Stimulated activated effector memory CD8-positive, alpha-beta T cell treated with anti-CD3 and anti-CD28 coated beads, Interleukin-12 subunit alpha, Interleukin-12 subunit beta, amount 100 ng/mL, for 72 hours (primary cell): ENCODE measurements at regions not wholly inside any gene's neighbourhood (a gene's known extent, or its start where the extent isn't known, plus 50 kb on each side); places are given as distances from the start of the nearest gene placed in this dataset.

Experiments
- ATAC-seq: fragments of 150-1000 bp; cut with Tn5 transposase; 2 replicates; pipeline ENCODE4 v1.10.0; 2021
- DNase-seq, 2 donors: peaks; one replicate each; pipeline ENCODE4 v3.0.0; 2021 to 2022; ENCODE audit warnings: low spot score in 2 of 2
- H3K27ac Mint-ChIP-seq: one replicate; pipeline ENCODE4 v1.8.0; 2022; ENCODE audit warnings: mild to moderate bottlenecking, mixed read lengths
- H3K36me3 Mint-ChIP-seq: one replicate; pipeline ENCODE4 v1.8.0; 2022; ENCODE audit warnings: mild to moderate bottlenecking, mixed read lengths
- H3K4me1 Mint-ChIP-seq: one replicate; pipeline ENCODE4 v1.8.0; 2022; ENCODE audit warnings: mixed read lengths
- H3K4me3 Mint-ChIP-seq: one replicate; pipeline ENCODE4 v1.8.0; 2022; ENCODE audit warnings: mild to moderate bottlenecking, mixed read lengths
- H3K9me3 Mint-ChIP-seq: one replicate; pipeline ENCODE4 v1.8.0; 2022; ENCODE audit warnings: mixed read lengths

- H3K4me1 Mint-ChIP-seq: no peaks in the 10 kb centered on the region
- DNase-seq: no peak
- no peaks in the 10 kb centered on the region for H3K36me3 Mint-ChIP-seq
- ATAC-seq: no peak
- peaks cover 6% of the 10 kb centered on the region for H3K9me3 Mint-ChIP-seq
- no peak overlapping the region for H3K4me3 Mint-ChIP-seq
- H3K27ac Mint-ChIP-seq: no peak overlapping the region
These were observed 1105.7 kb downstream of the NSUN3 start for GRCh38 chr3:95168526-95168925.

GRCh38 chr3:95172164-95172943 is 1109.5 kb downstream of the NSUN3 start:
- Mint-ChIP-seq H3K4me1 (no peaks in the 10 kb centered on the region), H3K4me3 (no peak overlapping the region), H3K36me3 (no peaks in the 10 kb centered on the region), H3K27ac (no peak overlapping the region), H3K9me3 (peaks cover 7% of the 10 kb centered on the region)
- DNase-seq: no peak
- no peak for ATAC-seq

- Mint-ChIP-seq H3K27ac (no peak overlapping the region), H3K9me3 (peaks cover 11% of the 10 kb centered on the region)
- no peak for ATAC-seq
These were observed 1114.2 kb downstream of the NSUN3 start for GRCh38 chr3:95177096-95177495.

GRCh38 chr3:95184038-95184437 is 1121.2 kb downstream of the NSUN3 start:
- no peak overlapping the region for H3K27ac Mint-ChIP-seq
- peaks cover 21% of the 10 kb centered on the region for H3K9me3 Mint-ChIP-seq
- H3K36me3 Mint-ChIP-seq: no peaks in the 10 kb centered on the region
- DNase-seq: no peak
- no peak overlapping the region for H3K4me3 Mint-ChIP-seq
- no peak for ATAC-seq
- no peaks in the 10 kb centered on the region for H3K4me1 Mint-ChIP-seq

More at GRCh38 chr3:95177096-95177495, 1114.2 kb downstream of the NSUN3 start:
- H3K4me3 Mint-ChIP-seq: no peak overlapping the region
- H3K4me1 Mint-ChIP-seq: no peaks in the 10 kb centered on the region
- H3K36me3 Mint-ChIP-seq: no peaks in the 10 kb centered on the region
- DNase-seq: no peak

GRCh38 chr3:95189348-95189747 is 1126.5 kb downstream of the NSUN3 start:
- H3K36me3 Mint-ChIP-seq: no peaks in the 10 kb centered on the region
- no peaks in the 10 kb centered on the region for H3K4me1 Mint-ChIP-seq
- no peak overlapping the region for H3K4me3 Mint-ChIP-seq
- DNase-seq (no peak), ATAC-seq (no peak)
- no peak overlapping the region for H3K27ac Mint-ChIP-seq
- H3K9me3 Mint-ChIP-seq: peaks cover 10% of the 10 kb centered on the region

- no peak overlapping the region for H3K4me3 Mint-ChIP-seq
- DNase-seq (no peak), ATAC-seq (no peak)
- no peak overlapping the region for H3K27ac Mint-ChIP-seq
- no peaks in the 10 kb centered on the region for H3K4me1 Mint-ChIP-seq
- H3K36me3 Mint-ChIP-seq: no peaks in the 10 kb centered on the region
- H3K9me3 Mint-ChIP-seq: peaks cover 13% of the 10 kb centered on the region
These were observed 1134.8 kb downstream of the NSUN3 start for GRCh38 chr3:95197661-95198060.

GRCh38 chr3:95200384-95200783 is 1137.5 kb downstream of the NSUN3 start:
- no peak overlapping the region for H3K27ac Mint-ChIP-seq
- H3K9me3 Mint-ChIP-seq: peaks cover 25% of the 10 kb centered on the region
- no peak for ATAC-seq
- no peak overlapping the region for H3K4me3 Mint-ChIP-seq
- H3K36me3 Mint-ChIP-seq: no peaks in the 10 kb centered on the region
- no peak for DNase-seq
- H3K4me1 Mint-ChIP-seq: no peaks in the 10 kb centered on the region

- ATAC-seq (no peak), DNase-seq (no peak)
- H3K4me3 Mint-ChIP-seq: no peak overlapping the region
- H3K36me3 Mint-ChIP-seq: no peaks in the 10 kb centered on the region
- no peak overlapping the region for H3K27ac Mint-ChIP-seq
- no peaks in the 10 kb centered on the region for H3K4me1 Mint-ChIP-seq
- peaks cover 7% of the 10 kb centered on the region for H3K9me3 Mint-ChIP-seq
These were observed 1148.0 kb downstream of the NSUN3 start for GRCh38 chr3:95210878-95211277.

- DNase-seq: no peak
- Mint-ChIP-seq H3K4me3 (no peak overlapping the region), H3K36me3 (no peaks in the 10 kb centered on the region), H3K9me3 (peaks cover 6% of the 10 kb centered on the region), H3K4me1 (no peaks in the 10 kb centered on the region), H3K27ac (no peak overlapping the region)
- ATAC-seq: no peak
These were observed 1149.3 kb downstream of the NSUN3 start for GRCh38 chr3:95212117-95212516.

GRCh38 chr3:95215437-95215957 is 1152.6 kb downstream of the NSUN3 start:
- H3K27ac Mint-ChIP-seq: no peak overlapping the region
- DNase-seq (no peak), ATAC-seq (no peak)
- no peaks in the 10 kb centered on the region for H3K4me1 Mint-ChIP-seq
- no peaks in the 10 kb centered on the region for H3K36me3 Mint-ChIP-seq
- H3K4me3 Mint-ChIP-seq: no peak overlapping the region
- peaks cover 5% of the 10 kb centered on the region for H3K9me3 Mint-ChIP-seq

- Mint-ChIP-seq H3K9me3 (no peaks in the 10 kb centered on the region), H3K27ac (no peak overlapping the region), H3K4me3 (no peak overlapping the region), H3K36me3 (no peaks in the 10 kb centered on the region), H3K4me1 (no peaks in the 10 kb centered on the region)
- DNase-seq (no peak), ATAC-seq (no peak)
These were observed 1154.8 kb downstream of the NSUN3 start for GRCh38 chr3:95217661-95218060.

- ATAC-seq: no peak
- Mint-ChIP-seq H3K36me3 (no peaks in the 10 kb centered on the region), H3K4me3 (no peak overlapping the region), H3K27ac (no peak overlapping the region), H3K9me3 (peaks cover 4% of the 10 kb centered on the region), H3K4me1 (no peaks in the 10 kb centered on the region)
- no peak for DNase-seq
These were observed 1155.6 kb downstream of the NSUN3 start for GRCh38 chr3:95218484-95218883.

GRCh38 chr3:95226437-95226836 is 1163.6 kb downstream of the NSUN3 start:
- DNase-seq (no peak), ATAC-seq (no peak)
- Mint-ChIP-seq H3K9me3 (peaks cover 21% of the 10 kb centered on the region), H3K36me3 (no peaks in the 10 kb centered on the region), H3K4me3 (no peak overlapping the region), H3K4me1 (no peaks in the 10 kb centered on the region), H3K27ac (no peak overlapping the region)

GRCh38 chr3:95227092-95227491 is 1164.2 kb downstream of the NSUN3 start:
- Mint-ChIP-seq H3K36me3 (no peaks in the 10 kb centered on the region), H3K4me3 (no peak overlapping the region), H3K9me3 (peaks cover 24% of the 10 kb centered on the region), H3K27ac (no peak overlapping the region), H3K4me1 (no peaks in the 10 kb centered on the region)
- DNase-seq (no peak), ATAC-seq (no peak)

- Mint-ChIP-seq H3K4me3 (no peak overlapping the region), H3K27ac (no peak overlapping the region), H3K9me3 (peaks cover 23% of the 10 kb centered on the region), H3K4me1 (no peaks in the 10 kb centered on the region), H3K36me3 (no peaks in the 10 kb centered on the region)
- ATAC-seq (no peak), DNase-seq (no peak)
These were observed 1165.6 kb downstream of the NSUN3 start for GRCh38 chr3:95228416-95228815.

GRCh38 chr3:95235916-95236315 is 1173.1 kb downstream of the NSUN3 start:
- peaks cover 26% of the 10 kb centered on the region for H3K9me3 Mint-ChIP-seq
- DNase-seq (no peak), ATAC-seq (no peak)
- no peak overlapping the region for H3K27ac Mint-ChIP-seq
- H3K4me1 Mint-ChIP-seq: no peaks in the 10 kb centered on the region
- no peaks in the 10 kb centered on the region for H3K36me3 Mint-ChIP-seq
- no peak overlapping the region for H3K4me3 Mint-ChIP-seq
